Glomerular endothelial cell (primary cell): ENCODE measurements at regions not wholly inside any gene's neighbourhood (a gene's known extent, or its start where the extent isn't known, plus 50 kb on each side); places are given as distances from the start of the nearest gene placed in this dataset.
"Not testable (repeated sequence)": the region's sequence is repeated elsewhere in the genome, so short reads cannot be mapped to it uniquely, and the experiment has no call there.

Experiments used
- DNase-seq: peaks from one replicate; pipeline ENCODE4 v3.0.0-alpha.2; 2011; ENCODE audit warnings: low read depth, low spot score; ENCODE audit errors: extremely low read depth

DNA sequence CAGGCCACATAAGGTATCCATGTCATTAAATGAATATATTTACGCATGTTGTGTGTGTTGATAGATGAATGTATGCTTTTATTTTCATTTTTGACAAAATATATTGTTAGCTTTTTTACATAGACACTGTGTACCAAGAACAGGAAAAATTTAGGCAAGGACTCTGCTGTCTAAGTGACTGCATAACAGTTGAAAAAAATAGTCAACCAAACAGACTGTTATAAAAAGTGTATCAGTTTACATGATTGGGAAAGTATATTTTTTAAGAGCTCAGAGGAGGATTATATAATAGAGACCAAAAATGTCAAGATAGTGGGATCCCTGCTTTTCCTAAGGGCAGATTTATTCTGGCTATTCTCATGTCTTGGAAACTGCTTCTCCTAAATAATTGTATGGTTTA is 858.0 kb downstream of the SLITRK1 start:
- DNase-seq = no peak

DNA sequence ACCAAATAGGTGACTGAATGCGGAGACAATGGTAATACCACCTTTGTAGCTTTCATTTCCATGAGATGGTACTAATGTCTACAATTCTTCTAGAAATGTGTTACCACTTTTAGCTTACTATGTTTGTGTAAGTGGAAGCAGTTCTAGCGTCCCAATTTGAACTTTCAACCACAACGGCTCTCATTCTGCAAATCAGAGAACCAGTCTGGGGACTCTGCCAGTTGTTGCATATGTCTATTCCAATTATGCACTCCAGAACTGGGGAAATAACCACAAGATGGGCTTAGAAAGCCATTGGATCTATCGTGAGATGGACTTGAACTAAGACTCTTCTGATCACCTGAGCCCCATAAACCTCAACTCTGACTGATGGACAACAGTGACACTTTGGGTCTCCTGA is 862.3 kb downstream of the SLITRK1 start:
- no peak for DNase-seq

DNA sequence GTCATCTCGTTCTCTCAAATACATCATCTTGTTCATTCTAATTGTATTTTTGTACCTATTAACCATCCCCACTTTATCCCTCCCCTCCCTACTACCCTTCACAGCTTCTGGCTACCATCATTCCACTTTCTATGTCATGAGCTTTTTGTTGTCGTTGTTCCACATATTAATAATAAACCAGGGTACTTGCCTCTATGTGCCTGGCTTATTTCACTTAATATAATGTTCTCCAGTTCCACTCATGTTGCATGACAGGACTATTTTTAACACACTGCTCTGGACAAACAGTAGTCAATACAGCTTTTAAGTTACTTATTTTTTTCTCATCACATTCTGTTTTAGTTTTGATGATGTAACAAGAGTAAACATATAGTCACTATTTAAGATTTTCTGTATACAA is 872.3 kb downstream of the SLITRK1 start:
- no peak for DNase-seq

DNA sequence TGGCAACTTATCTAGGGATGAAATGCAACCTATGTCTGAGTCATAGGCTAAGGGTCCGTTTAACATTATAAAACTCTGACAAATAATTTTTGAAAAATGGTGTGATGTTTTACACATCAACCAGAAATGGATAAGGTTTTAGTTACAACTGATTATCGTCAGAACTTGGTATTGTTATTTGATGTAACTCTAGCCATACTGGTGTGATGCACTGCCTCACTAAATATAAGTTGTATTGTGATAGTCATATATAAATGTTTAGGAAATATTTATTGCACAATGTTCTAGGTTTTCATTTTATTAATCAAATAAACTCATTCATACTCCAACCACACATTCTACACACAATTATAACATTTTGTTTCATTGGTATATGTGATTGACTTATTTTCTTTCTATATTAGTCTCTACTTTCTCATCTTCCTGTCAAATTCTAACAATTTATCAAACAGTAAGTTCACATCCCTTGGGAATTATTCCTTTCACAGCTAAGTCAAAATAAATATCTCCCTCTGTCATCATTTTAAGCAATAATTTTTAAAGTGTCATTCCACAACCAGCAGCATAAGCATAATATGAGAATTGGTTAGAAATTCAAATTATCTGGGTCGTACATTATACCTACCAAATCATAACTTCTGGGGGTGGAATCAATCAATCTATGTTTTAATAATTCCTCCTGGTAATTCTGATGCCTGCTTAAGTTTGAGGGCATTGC is 873.9 kb downstream of the SLITRK1 start:
- DNase-seq = no peak

DNA sequence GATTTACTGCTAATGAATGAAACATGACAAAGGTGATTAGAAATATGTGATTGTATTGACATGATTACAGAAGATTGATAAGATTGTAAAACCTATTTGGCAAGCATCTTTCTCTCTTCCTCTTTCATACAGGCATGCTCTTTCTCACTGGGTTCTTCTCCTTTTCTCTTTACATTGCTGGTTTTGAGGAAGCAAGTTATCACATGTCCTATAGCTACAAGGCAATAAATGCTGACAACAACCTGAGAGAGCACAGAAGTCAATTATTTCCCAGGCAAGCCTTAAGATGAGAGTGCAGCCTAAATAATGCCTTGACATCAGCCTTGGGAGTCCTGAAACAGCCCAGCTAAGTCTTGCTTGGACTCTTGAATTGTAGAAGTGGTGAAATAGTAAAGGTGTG is 875.0 kb downstream of the SLITRK1 start:
- DNase-seq = no peak

DNA sequence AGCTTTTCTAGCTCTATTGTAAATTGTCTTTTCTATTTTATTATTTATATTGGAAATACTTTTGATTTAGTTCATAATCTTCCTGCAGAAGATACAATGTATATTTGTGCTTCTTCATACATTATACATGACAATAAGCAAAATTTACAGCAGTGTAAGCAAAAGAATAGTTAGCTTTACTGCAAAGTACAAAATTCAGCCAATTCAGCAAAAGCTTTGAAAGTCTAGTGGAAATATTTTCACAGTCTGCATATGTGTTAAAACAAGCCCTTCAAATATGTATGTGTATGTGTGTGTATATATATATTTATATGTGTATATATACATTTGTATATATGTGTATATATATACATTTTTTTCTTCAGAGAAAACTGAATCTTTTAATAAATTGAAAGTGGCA is 879.1 kb downstream of the SLITRK1 start:
- no peak for DNase-seq

DNA sequence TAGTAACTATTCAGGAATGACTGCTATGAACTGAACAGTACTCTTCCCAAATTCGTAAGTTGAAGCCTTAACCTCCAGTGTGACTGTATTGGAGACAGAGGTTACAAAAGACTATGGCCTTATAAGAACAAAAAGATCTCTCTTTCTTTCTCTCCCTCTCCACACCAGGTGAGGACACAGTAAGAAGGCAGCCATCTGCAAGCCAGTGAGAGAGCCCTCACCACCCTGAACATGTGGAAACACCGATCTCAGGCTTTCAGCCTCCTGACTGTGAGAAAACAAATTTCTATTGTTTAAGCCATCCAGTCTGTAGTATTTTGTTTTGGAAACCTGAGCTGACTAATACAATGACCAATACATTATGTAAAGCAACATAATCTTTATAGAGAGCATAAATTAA is 888.9 kb downstream of the SLITRK1 start:
- no peak for DNase-seq

DNA sequence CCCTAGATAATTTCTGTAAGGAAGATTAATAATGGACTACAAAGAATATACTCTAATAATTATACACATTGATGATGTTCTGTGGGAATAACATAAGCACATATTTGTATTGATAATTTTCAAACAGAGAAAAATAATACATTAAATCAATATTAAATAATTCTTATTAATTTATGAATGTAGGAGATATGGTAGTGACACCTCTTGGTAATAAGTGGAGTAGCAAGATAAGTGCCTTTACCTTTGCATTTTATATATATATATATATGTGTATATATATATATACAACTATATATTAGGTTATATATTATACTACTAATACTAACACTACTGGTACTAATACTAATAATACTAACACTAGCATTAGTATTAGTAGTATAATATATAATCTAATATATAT is 905.8 kb downstream of the SLITRK1 start:
- DNase-seq = no peak

DNA sequence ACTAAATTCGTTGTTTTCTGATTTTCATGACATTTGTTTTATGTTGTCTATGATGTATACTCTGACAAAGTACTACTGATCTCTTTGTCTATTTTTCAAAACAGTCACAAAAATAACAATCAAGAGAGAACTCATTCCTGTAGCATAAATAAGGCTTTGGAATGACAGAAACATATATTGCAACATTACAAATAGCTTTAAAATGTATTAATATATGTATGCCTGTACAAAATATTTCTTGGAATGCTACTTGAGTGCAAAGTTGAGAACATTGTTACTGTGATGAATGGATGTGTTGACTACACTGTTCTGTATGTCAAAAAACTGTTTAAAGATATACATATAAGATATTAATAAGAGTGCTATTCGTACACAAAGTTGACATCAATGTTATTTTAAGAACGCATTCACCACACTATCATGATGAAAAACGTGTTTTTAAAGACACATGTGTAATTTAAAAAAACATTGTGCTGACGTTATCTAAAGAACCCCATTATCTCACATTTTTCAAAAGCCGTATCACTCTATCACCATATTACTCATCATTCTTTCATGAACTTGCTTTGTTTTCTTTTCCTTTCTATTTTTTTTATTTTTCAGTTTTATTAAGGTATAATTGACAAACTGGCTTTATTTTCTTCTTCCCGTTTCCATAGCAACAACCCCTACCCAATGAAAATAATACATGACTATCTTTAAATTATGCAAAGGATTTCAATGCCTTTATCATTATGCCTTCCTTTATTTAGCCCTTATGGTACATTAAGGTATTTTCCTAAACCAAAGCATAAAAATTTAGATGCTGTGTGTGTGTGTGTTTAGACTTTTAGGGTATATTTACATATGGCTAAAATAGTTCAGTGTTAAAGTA is 918.8 kb downstream of the SLITRK1 start:
- no peak for DNase-seq

DNA sequence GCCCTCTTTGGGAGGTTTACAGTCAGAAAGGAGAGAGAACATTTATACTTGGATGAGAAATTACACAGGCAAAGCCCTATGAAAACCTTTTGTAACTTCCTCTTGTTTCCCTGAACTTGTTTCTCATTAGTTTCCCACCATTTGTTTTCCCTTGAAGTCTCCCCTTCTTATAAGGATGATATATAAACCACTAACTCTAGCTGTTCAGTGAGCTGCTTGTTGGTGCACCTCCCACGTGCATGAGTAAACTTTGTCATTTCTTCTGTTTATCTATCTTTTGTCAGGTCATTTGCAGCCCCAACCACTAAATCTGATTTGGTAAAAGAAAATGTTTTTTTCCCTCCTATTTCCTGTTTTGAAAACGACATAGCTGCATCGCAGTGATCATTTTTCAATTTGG is 919.9 kb downstream of the SLITRK1 start:
- no peak for DNase-seq

DNA sequence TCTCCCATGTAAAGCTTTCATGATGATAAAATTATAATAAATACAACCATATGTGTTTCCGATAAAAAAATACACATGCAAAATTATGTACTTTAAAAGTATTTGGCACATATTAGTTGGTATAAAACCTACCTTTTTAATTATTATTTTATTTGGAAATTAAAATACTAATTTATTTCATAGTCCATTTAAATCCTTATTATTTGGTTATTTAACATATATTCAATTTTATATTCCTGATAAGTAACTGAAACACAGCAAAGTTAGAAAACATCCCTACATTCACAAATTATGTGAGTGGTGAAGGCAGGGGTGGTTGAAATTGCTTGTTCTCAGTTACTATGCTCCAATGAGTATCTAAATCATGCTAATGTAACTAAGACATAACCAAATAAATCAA is 920.5 kb downstream of the SLITRK1 start:
- no peak for DNase-seq

DNA sequence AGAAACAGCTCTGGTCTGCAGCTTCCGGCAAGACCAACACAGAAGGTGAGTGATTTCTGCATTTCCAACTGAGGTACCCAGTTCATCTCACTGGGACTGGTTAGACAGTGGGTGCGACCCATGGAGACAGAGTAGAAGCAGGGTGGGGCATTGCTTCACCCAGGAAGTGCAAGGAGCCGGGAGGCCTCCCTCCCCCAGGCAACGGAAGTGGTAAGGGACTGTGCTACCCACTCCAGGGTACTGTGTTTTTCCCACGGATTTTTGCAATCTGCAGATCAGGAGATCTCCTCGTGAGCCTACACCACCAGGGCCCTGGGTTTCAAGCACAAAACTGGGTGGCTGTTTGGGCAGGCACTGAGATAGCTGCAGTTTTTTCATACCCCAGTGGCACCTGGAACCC is 929.9 kb downstream of the SLITRK1 start:
- DNase-seq = not testable (repeated sequence)

DNA sequence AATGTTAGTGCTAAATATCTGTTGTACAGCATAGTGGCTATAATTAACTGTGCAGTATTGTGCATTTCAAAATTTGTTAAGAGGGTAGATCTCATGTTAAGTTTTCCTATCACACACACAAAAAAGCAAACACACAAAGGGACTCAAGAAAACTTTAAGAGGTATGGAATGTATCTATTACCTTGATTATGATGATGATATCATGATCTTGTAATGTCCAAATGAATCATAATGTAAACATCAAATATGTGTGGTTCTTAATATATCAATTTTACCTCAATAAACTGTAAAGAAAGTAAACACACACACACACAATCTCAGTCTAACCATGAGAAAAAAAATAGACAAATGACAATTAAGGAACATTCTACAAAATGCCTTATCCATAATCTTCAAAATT is 934.6 kb downstream of the SLITRK1 start:
- no peak for DNase-seq

DNA sequence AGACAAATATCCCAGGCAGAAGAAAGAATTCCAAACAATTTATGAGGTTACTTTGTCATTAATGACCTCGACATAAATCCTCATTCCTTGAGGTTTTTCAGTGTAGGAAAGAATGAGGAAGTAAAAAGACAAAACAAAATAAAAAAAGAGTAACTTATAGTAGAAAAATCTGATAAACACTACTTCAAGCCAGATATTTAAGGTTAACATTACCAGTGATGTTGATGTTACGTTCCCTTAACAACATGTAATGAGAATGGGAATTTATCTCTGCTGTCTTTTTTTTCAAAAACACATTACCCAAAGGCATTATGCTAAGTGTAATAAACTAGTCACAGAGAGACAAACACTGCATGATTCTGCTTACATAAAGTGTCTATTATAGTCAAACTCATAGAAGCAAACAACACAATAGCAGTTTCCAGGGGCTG is 935.1 kb downstream of the SLITRK1 start:
- DNase-seq = no peak

DNA sequence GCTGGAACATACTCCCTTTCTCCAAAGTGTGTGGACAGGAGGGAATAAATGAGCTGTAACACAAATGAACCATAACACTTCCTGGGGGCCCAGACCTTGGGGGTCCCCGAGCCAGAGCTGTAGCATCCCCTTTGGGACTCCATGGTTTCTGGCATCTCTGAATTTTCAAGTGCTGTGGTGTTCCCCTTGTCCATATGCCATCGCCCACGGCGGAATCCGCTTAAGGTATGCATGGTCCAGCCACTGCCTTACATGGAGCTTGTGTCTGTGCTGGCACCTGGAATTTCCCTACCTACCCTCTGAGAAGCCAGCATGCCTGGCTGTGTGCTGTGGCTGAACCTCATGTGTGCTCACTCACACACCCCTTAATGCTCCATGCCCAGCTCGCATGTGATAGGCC is 943.6 kb downstream of the SLITRK1 start:
- no peak for DNase-seq

DNA sequence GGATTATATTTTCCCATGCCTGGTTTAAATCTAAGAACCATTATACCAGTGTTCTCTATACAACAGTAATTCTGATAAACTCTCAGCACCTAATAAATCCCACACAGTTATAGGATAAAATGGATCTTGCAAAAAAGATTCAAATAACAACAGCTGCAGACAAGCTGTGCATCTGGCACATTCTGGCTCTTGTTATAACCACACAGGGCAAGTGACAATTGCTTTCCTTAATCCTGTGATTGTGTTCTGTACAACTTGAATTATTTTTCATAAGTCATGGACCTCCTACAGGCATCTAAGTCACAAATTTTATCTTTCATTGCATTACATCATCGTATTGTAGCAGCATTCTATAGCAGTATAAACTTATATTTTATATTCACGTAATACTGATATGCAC is 948.3 kb downstream of the SLITRK1 start:
- no peak for DNase-seq

DNA sequence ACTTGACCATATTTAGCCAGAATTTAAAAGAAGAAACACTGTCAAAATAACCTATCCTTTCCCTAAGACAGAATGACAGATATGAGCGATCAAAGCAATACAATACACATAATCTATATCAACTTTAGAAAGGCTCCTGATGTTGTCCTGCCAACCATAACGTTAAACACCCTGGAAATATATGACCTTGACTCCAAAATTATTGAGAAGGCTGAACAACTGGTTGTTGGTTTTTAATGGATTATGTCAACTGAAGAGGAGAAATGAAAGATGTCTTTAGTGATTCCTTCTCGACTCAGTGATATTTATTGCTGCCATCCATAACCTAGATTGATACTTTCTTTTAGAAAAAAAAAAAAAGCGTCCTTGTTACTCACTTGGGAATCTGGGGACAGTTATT is 957.2 kb downstream of the SLITRK1 start:
- no peak for DNase-seq

DNA sequence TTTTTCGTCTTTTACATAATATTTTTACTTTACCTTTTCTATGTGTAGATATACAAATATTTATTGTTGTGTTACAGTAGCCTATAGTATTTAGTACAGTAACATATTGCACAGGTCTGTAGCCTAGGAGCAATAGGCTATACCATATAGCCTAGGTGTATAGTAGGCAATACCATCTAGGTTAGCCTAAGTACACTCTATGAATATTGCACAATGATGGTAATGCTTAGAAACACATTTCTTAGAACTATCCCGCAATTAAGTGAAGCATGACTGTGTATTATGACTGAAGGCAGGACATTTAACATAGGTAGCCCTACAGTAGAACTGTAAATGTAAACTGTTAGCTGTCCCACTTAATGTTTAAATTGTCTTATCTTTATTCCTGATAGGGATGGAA is 964.3 kb downstream of the SLITRK1 start:
- DNase-seq = no peak

DNA sequence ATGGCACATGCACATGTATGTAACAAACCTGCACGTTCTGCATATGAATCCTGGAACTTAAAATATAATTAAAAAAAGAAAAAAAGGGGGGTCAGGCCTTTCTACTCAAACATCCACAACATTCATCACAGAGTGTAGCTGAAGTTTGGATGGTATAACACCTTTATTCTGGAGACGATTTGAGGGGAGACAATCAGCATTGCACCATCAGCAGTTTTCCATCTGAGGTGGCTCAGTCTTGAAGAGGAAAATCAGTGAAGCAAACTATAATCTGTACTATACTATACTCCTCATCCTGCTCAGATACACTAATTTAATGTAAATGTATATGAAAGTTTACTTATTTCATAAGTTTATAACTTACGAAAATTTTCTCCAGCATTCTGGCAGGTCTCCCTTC is 969.7 kb downstream of the SLITRK1 start:
- DNase-seq = no peak

DNA sequence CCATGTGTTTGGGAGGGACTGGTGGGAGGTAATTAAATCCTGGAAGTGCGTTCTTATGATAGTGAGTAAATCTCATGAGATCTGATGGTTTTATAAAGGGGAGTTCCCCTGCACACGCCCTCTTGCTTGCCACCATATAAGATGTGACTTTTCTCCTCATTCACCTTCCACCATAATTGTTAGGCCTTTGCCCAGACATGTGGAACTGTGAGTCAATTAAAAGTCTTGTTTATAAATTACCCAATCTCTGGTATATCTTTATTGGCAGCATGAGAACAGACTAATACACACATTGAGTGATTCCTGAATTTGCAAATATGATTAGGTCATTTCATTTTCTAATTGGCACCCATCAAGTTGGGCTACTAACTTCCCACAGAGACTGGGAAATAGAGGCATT is 977.2 kb downstream of the SLITRK1 start:
- DNase-seq = no peak

DNA sequence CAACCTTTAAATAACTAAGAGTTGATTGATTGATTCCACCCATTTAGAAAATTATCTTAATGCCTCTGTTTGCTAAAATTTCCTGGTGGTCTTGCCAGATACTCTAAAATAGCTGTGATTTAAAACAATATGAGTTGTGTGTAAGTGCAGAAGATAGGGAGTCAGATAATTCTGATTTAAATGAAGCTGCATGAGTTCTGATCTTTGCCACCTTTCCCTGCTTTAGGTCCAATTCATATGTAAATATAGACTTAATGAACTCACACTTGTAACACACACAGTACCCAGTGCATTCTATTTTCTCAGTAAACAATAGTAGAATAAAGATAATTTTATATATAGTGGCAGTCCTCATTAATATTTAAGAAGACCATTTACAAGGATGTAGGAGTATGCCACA is 981.8 kb downstream of the SLITRK1 start:
- no peak for DNase-seq

DNA sequence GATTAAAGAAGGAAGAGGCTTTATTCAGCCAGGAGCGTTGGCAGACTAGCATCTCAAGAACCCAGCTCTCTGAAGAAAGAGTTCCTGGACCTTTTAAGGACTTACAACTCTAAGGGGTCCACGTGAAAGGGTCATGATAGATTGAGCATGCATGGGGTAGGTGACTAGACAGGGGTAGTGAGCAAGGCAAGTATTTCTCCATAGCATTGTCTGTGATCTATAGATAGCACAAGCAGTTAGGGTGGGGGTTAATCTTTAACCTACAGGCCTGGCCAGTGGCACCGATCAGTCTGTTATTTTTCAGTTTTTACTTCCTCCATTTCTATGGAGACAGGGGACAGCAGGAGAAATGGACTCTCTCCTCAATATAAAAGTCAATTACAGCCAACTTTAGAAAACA is 983.7 kb downstream of the SLITRK1 start:
- no peak for DNase-seq
